Neuronal stem cell (in vitro differentiated cells): ENCODE measurements at regions not wholly inside any gene's neighbourhood (a gene's known extent, or its start where the extent isn't known, plus 50 kb on each side); places are given as distances from the start of the nearest gene placed in this dataset.

Source experiments
- DNase-seq: peaks from one replicate; pipeline ENCODE4 v3.0.0-alpha.2; 2013; ENCODE audit warnings: low spot score
- H2AFZ ChIP-seq: one replicate; pipeline ENCODE4 v1.6.1; 2013; ENCODE audit warnings: mild to moderate bottlenecking, low read length, inconsistent platforms
- H2AK5ac ChIP-seq: 2 replicates; pipeline ENCODE4 v1.6.1; 2013; ENCODE audit warnings: low read depth, mild to moderate bottlenecking, inconsistent platforms, low read length, moderate library complexity, mixed read lengths
- H2BK120ac ChIP-seq: 2 replicates; pipeline ENCODE4 v1.6.1; 2013; ENCODE audit warnings: low read depth, mild to moderate bottlenecking, inconsistent platforms, low read length, moderate library complexity, mixed read lengths
- H2BK12ac ChIP-seq: one replicate; pipeline ENCODE4 v1.6.1; 2013; ENCODE audit warnings: low read length, inconsistent platforms
- H2BK15ac ChIP-seq: 2 replicates; pipeline ENCODE4 v1.6.1; 2013; ENCODE audit warnings: mild to moderate bottlenecking, low read length, inconsistent platforms, mixed read lengths
- H2BK5ac ChIP-seq: one replicate; pipeline ENCODE4 v1.6.1; 2013; ENCODE audit warnings: inconsistent platforms, mild to moderate bottlenecking, low read length, moderate library complexity
- H3K14ac ChIP-seq: one replicate; pipeline ENCODE4 v1.6.1; 2013; ENCODE audit warnings: low read length, inconsistent platforms
- H3K18ac ChIP-seq: 2 replicates; pipeline ENCODE4 v1.6.1; 2013; ENCODE audit warnings: low read length, inconsistent platforms
- H3K23ac ChIP-seq: 2 replicates; pipeline ENCODE4 v1.6.1; 2013; ENCODE audit warnings: low read depth, mild to moderate bottlenecking, mixed read lengths, low read length, inconsistent platforms; ENCODE audit not compliant: poor library complexity
- H3K27ac ChIP-seq: replicated peaks from 3 replicates; pipeline ENCODE4 v1.5.1; 2013; ENCODE audit warnings: low read length, inconsistent platforms
- H3K27me3 ChIP-seq, 3 experiments: 2 replicates each; pipeline ENCODE4 v1.6.1; 2013; ENCODE audit warnings: low read length in 3 of 3, mild to moderate bottlenecking in 2 of 3, inconsistent platforms in 1 of 3, low read depth in 1 of 3, mixed read lengths in 1 of 3, moderate library complexity in 1 of 3; ENCODE audit not compliant: control insufficient read depth in 3 of 3, insufficient read depth in 3 of 3
- H3K36me3 ChIP-seq, 2 donors: replicated peaks in 1 of 2; 2 replicates each; pipeline ENCODE4 v1.6.1; 2013; ENCODE audit warnings: low read length in 2 of 2; ENCODE audit not compliant: control insufficient read depth in 2 of 2, insufficient read depth in 2 of 2
- H3K4ac ChIP-seq: 2 replicates; pipeline ENCODE4 v1.6.1; 2013; ENCODE audit warnings: inconsistent platforms, mild to moderate bottlenecking, low read length, moderate library complexity
- H3K4me1 ChIP-seq, 2 donors: 1 replicate in 1 of 2; 2 replicates in 1 of 2; pipeline ENCODE4 v1.6.1; 2013; ENCODE audit warnings: low read length in 2 of 2, low read depth in 1 of 2; ENCODE audit not compliant: control insufficient read depth in 2 of 2, insufficient read depth in 1 of 2
- H3K4me2 ChIP-seq: one replicate; pipeline ENCODE4 v1.6.1; 2013; ENCODE audit warnings: mild to moderate bottlenecking, low read length, inconsistent platforms; ENCODE audit not compliant: insufficient read depth, poor library complexity, severe bottlenecking
- H3K4me3 ChIP-seq, 2 donors: 2 replicates each; pipeline ENCODE4 v1.5.1; 2013; ENCODE audit warnings: low read length in 2 of 2, mild to moderate bottlenecking in 2 of 2, inconsistent platforms in 1 of 2, moderate library complexity in 1 of 2
- H3K79me1 ChIP-seq: one replicate; pipeline ENCODE4 v1.6.1; 2013; ENCODE audit warnings: low read depth, mild to moderate bottlenecking, inconsistent platforms, low read length, moderate library complexity
- H3K9ac ChIP-seq: one replicate; pipeline ENCODE4 v1.6.1; 2013; ENCODE audit warnings: mild to moderate bottlenecking, low read depth, low read length, inconsistent platforms; ENCODE audit not compliant: poor library complexity
- H3K9me3 ChIP-seq, 2 donors: replicated peaks in 1 of 2; 2 replicates each; pipeline versions ENCODE3 to v1.6.1; 2013; ENCODE audit warnings: low read length in 2 of 2, mild to moderate bottlenecking in 2 of 2, inconsistent platforms in 1 of 2, low read depth in 1 of 2, mixed read lengths in 1 of 2, moderate library complexity in 1 of 2; ENCODE audit not compliant: control insufficient read depth in 2 of 2, insufficient read depth in 1 of 2
- H4K8ac ChIP-seq: one replicate; pipeline ENCODE4 v1.6.1; 2013; ENCODE audit warnings: low read depth, mild to moderate bottlenecking, inconsistent platforms, low read length, moderate library complexity
- H4K91ac ChIP-seq: one replicate; pipeline ENCODE4 v1.6.1; 2013; ENCODE audit warnings: low read length, low read depth, mild to moderate bottlenecking, inconsistent platforms; ENCODE audit not compliant: poor library complexity
- WGBS, 2 donors: extraction: QIAGEN DNeasy Blood & Tissue Kit; methylation state at CpG; one replicate each; pipeline ENCODE4 v1.1.7; 2013; ENCODE audit warnings: missing lambda C conversion rate in 2 of 2, mixed read lengths in 1 of 2; ENCODE audit not compliant: insufficient read length in 2 of 2, insufficient replicate concordance in 1 of 2; ENCODE audit errors: extremely low coverage in 2 of 2; 5-methylcytosine and 5-hydroxymethylcytosine counted together

DNA sequence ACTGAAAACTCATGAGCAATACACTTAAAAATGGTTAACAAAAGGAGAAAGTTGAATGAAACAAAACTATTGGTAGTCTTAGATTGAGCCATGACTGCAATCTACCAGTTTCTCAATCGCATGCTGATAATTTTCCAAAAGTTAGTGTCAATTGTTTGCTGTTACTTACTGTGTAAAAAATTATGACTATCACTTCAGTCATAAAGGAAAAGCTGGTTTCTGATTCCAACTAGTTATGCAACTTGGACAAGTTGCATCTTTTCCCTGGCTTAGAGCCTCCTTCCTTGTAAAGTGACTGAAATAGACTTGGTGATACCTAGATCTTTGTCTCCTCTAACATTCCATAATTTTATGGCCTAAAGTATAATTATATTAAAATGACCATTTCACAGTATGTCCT is 88.3 kb upstream of the PAK5 start:
- DNase-seq: no peak
- Histone ChIP-seq H3K18ac (no peak overlapping the region), H3K14ac (no peak overlapping the region), H3K9ac (no peak overlapping the region), H3K4ac (no peak overlapping the region), H2BK5ac (no peak overlapping the region), H2BK15ac (no peak overlapping the region), H4K91ac (no peak overlapping the region), H3K36me3 (no peaks in the 10 kb centered on the region), H2AFZ (no peak overlapping the region), H3K4me2 (no peak overlapping the region), H4K8ac (no peak overlapping the region), H3K9me3 (no peaks in the 10 kb centered on the region), H3K4me1 (no peaks in the 10 kb centered on the region), H3K27me3 (no peaks in the 10 kb centered on the region), H2BK12ac (no peak overlapping the region), H3K23ac (no peak overlapping the region), H2AK5ac (no peak overlapping the region), H3K27ac (no peak overlapping the region), H3K4me3 (no peak overlapping the region), H3K79me1 (no peaks in the 10 kb centered on the region), H2BK120ac (no peak overlapping the region)
- no CpG with 5 or more reads among the region's 1 CpG for WGBS, 2 donors

GRCh38 chr20:9926476-9926875 is 87.6 kb upstream of the PAK5 start:
- no peaks in the 10 kb centered on the region for H3K79me1 ChIP-seq
- H4K91ac ChIP-seq: no peak overlapping the region
- no peak overlapping the region for H2BK12ac ChIP-seq
- H3K4me3 ChIP-seq: no peak overlapping the region
- no peak overlapping the region for H3K9ac ChIP-seq
- DNase-seq: no peak
- H3K27me3 ChIP-seq: no peaks in the 10 kb centered on the region
- H3K27ac ChIP-seq: no peak overlapping the region
- no peak overlapping the region for H2AFZ ChIP-seq
- no peak overlapping the region for H3K4ac ChIP-seq
- no peak overlapping the region for H3K4me2 ChIP-seq
- no peaks in the 10 kb centered on the region for H3K4me1 ChIP-seq
- no peak overlapping the region for H2BK5ac ChIP-seq
- no peak overlapping the region for H3K18ac ChIP-seq
- H2BK120ac ChIP-seq: no peak overlapping the region
- no peak overlapping the region for H3K14ac ChIP-seq
- H3K9me3 ChIP-seq: no peaks in the 10 kb centered on the region
- no peak overlapping the region for H3K23ac ChIP-seq
- H4K8ac ChIP-seq: no peak overlapping the region
- no peaks in the 10 kb centered on the region for H3K36me3 ChIP-seq
- H2BK15ac ChIP-seq: no peak overlapping the region
- H2AK5ac ChIP-seq: no peak overlapping the region

DNA sequence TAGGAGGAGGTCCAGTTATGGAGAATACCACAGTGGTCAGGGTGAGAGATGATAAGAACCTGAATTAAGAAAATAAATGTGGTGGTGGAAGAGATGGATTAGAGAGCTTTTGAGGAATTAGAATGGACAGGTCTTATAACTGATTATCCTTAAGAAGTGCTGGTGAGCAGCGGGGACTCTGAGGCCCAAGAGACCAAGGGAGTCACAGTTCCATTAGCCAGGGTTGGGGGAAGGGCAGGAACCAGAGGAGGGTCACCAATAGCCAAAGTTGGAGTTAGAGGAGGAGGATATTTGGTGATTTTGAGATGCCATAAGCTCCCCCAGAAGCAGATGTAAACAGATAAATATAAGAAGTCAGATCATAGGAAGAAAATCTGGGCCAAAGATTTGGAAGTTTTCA is 87.1 kb upstream of the PAK5 start:
- Histone ChIP-seq H3K4ac (no peak overlapping the region), H3K9ac (no peak overlapping the region), H3K27me3 (no peaks in the 10 kb centered on the region), H3K9me3 (no peaks in the 10 kb centered on the region), H4K91ac (no peak overlapping the region), H3K18ac (no peak overlapping the region), H3K27ac (no peak overlapping the region), H3K4me1 (no peaks in the 10 kb centered on the region), H3K4me2 (no peak overlapping the region), H2BK120ac (no peak overlapping the region), H2AK5ac (no peak overlapping the region), H2BK12ac (no peak overlapping the region), H3K14ac (no peak overlapping the region), H3K23ac (no peak overlapping the region), H2BK15ac (no peak overlapping the region), H3K4me3 (no peak overlapping the region), H3K79me1 (no peaks in the 10 kb centered on the region), H4K8ac (no peak overlapping the region), H2BK5ac (no peak overlapping the region), H3K36me3 (no peaks in the 10 kb centered on the region), H2AFZ (no peak overlapping the region)
- no CpG with 5 or more reads among the region's 1 CpG for WGBS, 2 donors
- no peak for DNase-seq

DNA sequence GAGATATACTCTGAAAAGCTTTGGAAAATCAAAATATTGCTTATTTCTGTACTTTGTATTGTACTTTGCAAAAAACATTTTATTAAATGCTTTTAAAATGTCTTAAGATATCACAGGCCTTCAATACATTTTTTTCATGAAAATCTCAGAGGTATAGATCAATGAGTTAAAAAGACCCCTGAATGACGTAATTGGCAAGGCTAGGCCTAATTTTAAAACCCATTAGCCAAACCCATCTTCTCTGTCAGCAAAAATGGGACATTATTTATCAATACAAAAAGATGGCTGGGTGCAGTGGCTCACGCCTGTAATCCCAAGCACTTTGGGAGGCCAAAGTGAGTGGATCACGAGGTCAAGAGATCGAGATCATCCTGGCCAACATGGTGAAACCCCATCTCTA is 84.8 kb upstream of the PAK5 start:
- no peak overlapping the region for H2AK5ac ChIP-seq
- H3K4me1 ChIP-seq: no peaks in the 10 kb centered on the region
- H3K14ac ChIP-seq: no peak overlapping the region
- H4K8ac ChIP-seq: no peak overlapping the region
- no CpG with 5 or more reads among the region's 4 CpGs for WGBS, 2 donors
- no peak overlapping the region for H3K4me3 ChIP-seq
- no peak overlapping the region for H4K91ac ChIP-seq
- H2BK15ac ChIP-seq: no peak overlapping the region
- H3K27ac ChIP-seq: no peak overlapping the region
- H3K4me2 ChIP-seq: no peak overlapping the region
- no peak overlapping the region for H2BK5ac ChIP-seq
- H3K9me3 ChIP-seq: no peaks in the 10 kb centered on the region
- H3K4ac ChIP-seq: no peak overlapping the region
- no peak overlapping the region for H2BK120ac ChIP-seq
- no peak overlapping the region for H2AFZ ChIP-seq
- no peaks in the 10 kb centered on the region for H3K79me1 ChIP-seq
- no peaks in the 10 kb centered on the region for H3K36me3 ChIP-seq
- H3K9ac ChIP-seq: no peak overlapping the region
- H2BK12ac ChIP-seq: no peak overlapping the region
- DNase-seq: no peak
- no peak overlapping the region for H3K23ac ChIP-seq
- no peak overlapping the region for H3K18ac ChIP-seq
- no peaks in the 10 kb centered on the region for H3K27me3 ChIP-seq
